ENCODE measurements at regions not wholly inside any gene's neighbourhood (a gene's known extent, or its start where the extent isn't known, plus 50 kb on each side); places are given as distances from the start of the nearest gene placed in this dataset.

DNA sequence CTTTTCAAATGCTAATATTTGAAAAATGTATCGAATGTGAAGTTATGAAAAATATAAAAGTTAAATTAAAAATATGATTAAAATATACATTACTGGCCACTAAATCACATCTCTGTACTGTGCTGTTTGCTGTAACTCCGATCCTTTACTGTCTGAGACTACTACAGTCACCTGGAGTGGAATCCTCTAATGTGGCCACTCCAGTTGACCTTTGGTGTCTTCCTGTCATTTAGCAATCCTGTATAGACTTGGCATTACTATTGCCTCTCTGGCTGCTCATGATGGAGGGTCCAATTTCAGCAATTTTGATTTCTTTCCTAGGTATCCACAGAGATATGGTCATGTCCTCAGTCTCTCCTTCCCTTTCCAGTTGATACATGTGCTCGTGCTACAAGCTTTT lies 560.0 kb downstream of the CCDC85A start:
- TF ChIP-seq, protein P1, sequence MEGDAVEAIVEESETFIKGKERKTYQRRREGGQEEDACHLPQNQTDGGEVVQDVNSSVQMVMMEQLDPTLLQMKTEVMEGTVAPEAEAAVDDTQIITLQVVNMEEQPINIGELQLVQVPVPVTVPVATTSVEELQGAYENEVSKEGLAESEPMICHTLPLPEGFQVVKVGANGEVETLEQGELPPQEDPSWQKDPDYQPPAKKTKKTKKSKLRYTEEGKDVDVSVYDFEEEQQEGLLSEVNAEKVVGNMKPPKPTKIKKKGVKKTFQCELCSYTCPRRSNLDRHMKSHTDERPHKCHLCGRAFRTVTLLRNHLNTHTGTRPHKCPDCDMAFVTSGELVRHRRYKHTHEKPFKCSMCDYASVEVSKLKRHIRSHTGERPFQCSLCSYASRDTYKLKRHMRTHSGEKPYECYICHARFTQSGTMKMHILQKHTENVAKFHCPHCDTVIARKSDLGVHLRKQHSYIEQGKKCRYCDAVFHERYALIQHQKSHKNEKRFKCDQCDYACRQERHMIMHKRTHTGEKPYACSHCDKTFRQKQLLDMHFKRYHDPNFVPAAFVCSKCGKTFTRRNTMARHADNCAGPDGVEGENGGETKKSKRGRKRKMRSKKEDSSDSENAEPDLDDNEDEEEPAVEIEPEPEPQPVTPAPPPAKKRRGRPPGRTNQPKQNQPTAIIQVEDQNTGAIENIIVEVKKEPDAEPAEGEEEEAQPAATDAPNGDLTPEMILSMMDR (IDR thresholded peaks at IDR 0.05), result no peak
- TF ChIP-seq TCF7L2 (IDR thresholded peaks at IDR 0.05; ENCODE audit: low read depth, low read length), result no peak
- no peak for TF ChIP-seq SIN3A (IDR thresholded peaks at IDR 0.05; ENCODE audit: borderline replicate concordance, insufficient read depth, low read depth, low read length)
- no peak for TF ChIP-seq POLR2AphosphoS5 (IDR thresholded peaks at IDR 0.05; ENCODE audit: low read depth, low read length)

Measured in Panc1 (cell line).